CD14-positive monocyte (primary cell): ENCODE measurements at regions not wholly inside any gene's neighbourhood (a gene's known extent, or its start where the extent isn't known, plus 50 kb on each side); places are given as distances from the start of the nearest gene placed in this dataset.
"Not testable (repeated sequence)": the region's sequence is repeated elsewhere in the genome, so short reads cannot be mapped to it uniquely, and the experiment has no call there.

Source experiments
- DNase-seq, 3 donors: peaks; one replicate each; pipeline ENCODE4 v3.0.0-alpha.2; 2011 to 2022
- H2AFZ ChIP-seq: 2 replicates; pipeline ENCODE4 v1.6.0; 2012; ENCODE audit warnings: mild to moderate bottlenecking, low read depth, low read length, inconsistent platforms; ENCODE audit not compliant: insufficient read depth, poor library complexity, severe bottlenecking
- H3K27ac ChIP-seq, 2 donors: 1 replicate in 1 of 2; 2 replicates in 1 of 2; pipeline ENCODE4 v1.5.1; 2012 to 2013; ENCODE audit warnings: low read length in 2 of 2, control low read depth in 1 of 2, inconsistent platforms in 1 of 2, low read depth in 1 of 2, mild to moderate bottlenecking in 1 of 2
- H3K27me3 ChIP-seq, 2 donors: one replicate each; pipeline versions ENCODE4 v1.6.0 to v1.6.1; 2011 to 2013; ENCODE audit warnings: low read length in 2 of 2; ENCODE audit not compliant: control insufficient read depth in 2 of 2, insufficient read depth in 2 of 2
- H3K36me3 ChIP-seq, 2 donors: replicated peaks in 1 of 2; 1 replicate in 1 of 2; 2 replicates in 1 of 2; pipeline versions ENCODE4 v1.5.1 to v1.6.1; 2012 to 2013; ENCODE audit warnings: low read length in 2 of 2, control low read depth in 1 of 2, inconsistent platforms in 1 of 2, mild to moderate bottlenecking in 1 of 2; ENCODE audit not compliant: insufficient read depth in 2 of 2, control insufficient read depth in 1 of 2
- H3K4me1 ChIP-seq, 2 donors: 1 replicate in 1 of 2; 2 replicates in 1 of 2; pipeline versions ENCODE4 v1.5.1 to v1.6.1; 2012 to 2013; ENCODE audit warnings: low read length in 2 of 2, control low read depth in 1 of 2, inconsistent platforms in 1 of 2, mild to moderate bottlenecking in 1 of 2, moderate library complexity in 1 of 2; ENCODE audit not compliant: insufficient read depth in 2 of 2, control insufficient read depth in 1 of 2
- H3K4me2 ChIP-seq: replicated peaks from 2 replicates; pipeline ENCODE3; 2012; ENCODE audit warnings: low read length, moderate library complexity, mild to moderate bottlenecking; ENCODE audit not compliant: poor library complexity, severe bottlenecking; ENCODE audit errors: extremely low read depth
- H3K4me3 ChIP-seq, 3 experiments: fragments of 200-600 bp in 1 of 3; sonication (generic) in 1 of 3; replicated peaks in 1 of 3; 1 replicate in 2 of 3; 2 replicates in 1 of 3; pipeline ENCODE4 v1.5.1; 2011 to 2013; ENCODE audit warnings: low read length in 3 of 3, mild to moderate bottlenecking in 3 of 3, control low read depth in 2 of 3, low read depth in 2 of 3, inconsistent platforms in 1 of 3, moderate library complexity in 1 of 3
- H3K79me2 ChIP-seq: 2 replicates; pipeline ENCODE4 v1.6.0; 2012; ENCODE audit warnings: mild to moderate bottlenecking, control low read depth, inconsistent platforms, low read length, moderate library complexity; ENCODE audit not compliant: insufficient read depth
- H3K9ac ChIP-seq: 2 replicates; pipeline ENCODE4 v1.6.0; 2017; ENCODE audit warnings: low read length, mild to moderate bottlenecking; ENCODE audit not compliant: insufficient read depth, poor library complexity, severe bottlenecking
- H3K9me3 ChIP-seq, 2 donors: replicated peaks in 1 of 2; 1 replicate in 1 of 2; 2 replicates in 1 of 2; pipeline versions ENCODE4 v1.5.1 to v1.6.1; 2012 to 2013; ENCODE audit warnings: low read length in 2 of 2, control low read depth in 1 of 2; ENCODE audit not compliant: control insufficient read depth in 1 of 2, insufficient read depth in 1 of 2
- H4K20me1 ChIP-seq: 2 replicates; pipeline ENCODE4 v1.6.0; 2012; ENCODE audit warnings: mild to moderate bottlenecking, low read length, control low read depth, moderate library complexity; ENCODE audit not compliant: insufficient read depth
- H3K27ac Mint-ChIP-seq, 7 donors: one replicate each; pipeline ENCODE4 v1.8.0; 2020; ENCODE audit warnings: mild to moderate bottlenecking in 7 of 7, mixed read lengths in 7 of 7, moderate library complexity in 6 of 7, inconsistent platforms in 2 of 7
- H3K27me3 Mint-ChIP-seq, 3 donors: one replicate each; pipeline ENCODE4 v1.8.0; 2021 to 2022; ENCODE audit warnings: low read depth in 3 of 3, mild to moderate bottlenecking in 3 of 3, mixed read lengths in 3 of 3, moderate library complexity in 3 of 3, inconsistent platforms in 1 of 3
- H3K36me3 Mint-ChIP-seq, 2 donors: one replicate each; pipeline ENCODE4 v1.8.0; 2020; ENCODE audit warnings: mixed read lengths in 2 of 2, inconsistent platforms in 1 of 2, mild to moderate bottlenecking in 1 of 2
- H3K4me1 Mint-ChIP-seq: one replicate; pipeline ENCODE4 v1.8.0; 2020; ENCODE audit warnings: mild to moderate bottlenecking, mixed read lengths
- H3K4me3 Mint-ChIP-seq, 2 donors: one replicate each; pipeline ENCODE4 v1.8.0; 2020; ENCODE audit warnings: mild to moderate bottlenecking in 2 of 2, mixed read lengths in 2 of 2, moderate library complexity in 1 of 2
- H3K9me3 Mint-ChIP-seq, 7 donors: one replicate each; pipeline ENCODE4 v1.8.0; 2020 to 2022; ENCODE audit warnings: mixed read lengths in 7 of 7, mild to moderate bottlenecking in 6 of 7, moderate library complexity in 6 of 7, inconsistent platforms in 2 of 7
- WGBS: methylation state at CpG from one replicate; pipeline ENCODE4 v1.1.5; 2013; ENCODE audit warnings: missing lambda C conversion rate; ENCODE audit not compliant: insufficient coverage; 5-methylcytosine and 5-hydroxymethylcytosine counted together
- intact Hi-C, 2 donors: fragments of 100-400 bp; cut with micrococcal nuclease; formaldehyde crosslinking; loops; one replicate each; pipeline versions ENCODE4 v1.15.0 to v1.15.1; 2023
- TF ChIP-seq, protein P1 (sequence below): fragments of 200-600 bp; IDR thresholded peaks from one replicate; pipeline ENCODE4 v1.8.0; 2022; ENCODE audit warnings: antibody characterized with exemption, mild to moderate bottlenecking

GRCh38 chr7:55261386-55261770, 103.8 kb upstream of the LANCL2 start:
- peaks cover 6 to 20% (median 9%) of the 10 kb centered on the region in 3 donors for H3K27me3 Mint-ChIP-seq
- intact Hi-C loops, result no loop called here
- H3K36me3 Mint-ChIP-seq, result no peaks in the 10 kb centered on the region
- Histone ChIP-seq H3K27ac (no peak overlapping the region), H3K27me3 (peaks cover 0 to 3% of the 10 kb centered on the region in 2 donors), H2AFZ (no peak overlapping the region), H3K4me1 (no peaks in the 10 kb centered on the region), H3K79me2 (no peaks in the 10 kb centered on the region), H3K4me3 (no peak overlapping the region), H3K36me3 (no peaks in the 10 kb centered on the region), H4K20me1 (no peaks in the 10 kb centered on the region), H3K4me2 (no peak overlapping the region), H3K9ac (no peak overlapping the region), H3K9me3 (no peaks in the 10 kb centered on the region)
- TF ChIP-seq, protein P1, sequence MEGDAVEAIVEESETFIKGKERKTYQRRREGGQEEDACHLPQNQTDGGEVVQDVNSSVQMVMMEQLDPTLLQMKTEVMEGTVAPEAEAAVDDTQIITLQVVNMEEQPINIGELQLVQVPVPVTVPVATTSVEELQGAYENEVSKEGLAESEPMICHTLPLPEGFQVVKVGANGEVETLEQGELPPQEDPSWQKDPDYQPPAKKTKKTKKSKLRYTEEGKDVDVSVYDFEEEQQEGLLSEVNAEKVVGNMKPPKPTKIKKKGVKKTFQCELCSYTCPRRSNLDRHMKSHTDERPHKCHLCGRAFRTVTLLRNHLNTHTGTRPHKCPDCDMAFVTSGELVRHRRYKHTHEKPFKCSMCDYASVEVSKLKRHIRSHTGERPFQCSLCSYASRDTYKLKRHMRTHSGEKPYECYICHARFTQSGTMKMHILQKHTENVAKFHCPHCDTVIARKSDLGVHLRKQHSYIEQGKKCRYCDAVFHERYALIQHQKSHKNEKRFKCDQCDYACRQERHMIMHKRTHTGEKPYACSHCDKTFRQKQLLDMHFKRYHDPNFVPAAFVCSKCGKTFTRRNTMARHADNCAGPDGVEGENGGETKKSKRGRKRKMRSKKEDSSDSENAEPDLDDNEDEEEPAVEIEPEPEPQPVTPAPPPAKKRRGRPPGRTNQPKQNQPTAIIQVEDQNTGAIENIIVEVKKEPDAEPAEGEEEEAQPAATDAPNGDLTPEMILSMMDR, result no peak
- no peak overlapping the region for H3K4me3 Mint-ChIP-seq
- DNase-seq, result no peak
- peak overlapping the region in 1 of 7 donors; percentile 29 for H3K27ac Mint-ChIP-seq
- H3K9me3 Mint-ChIP-seq, result peaks cover 0 to 2% (median 0%) of the 10 kb centered on the region in 7 donors
- no peaks in the 10 kb centered on the region for H3K4me1 Mint-ChIP-seq
- 100% methylated on average over 1 of the region's 1 CpG for WGBS

- H3K79me2 ChIP-seq, DNase-seq, H2AFZ ChIP-seq, H3K4me1 Mint-ChIP-seq, H4K20me1 ChIP-seq, H3K36me3 ChIP-seq, H3K4me1 ChIP-seq, H3K9ac ChIP-seq, H3K4me3 Mint-ChIP-seq, H3K27me3 ChIP-seq, H3K4me2 ChIP-seq, H3K9me3 Mint-ChIP-seq, H3K27ac Mint-ChIP-seq, intact Hi-C loops, H3K9me3 ChIP-seq, H3K27ac ChIP-seq, H3K36me3 Mint-ChIP-seq, H3K4me3 ChIP-seq: not testable (repeated sequence)
- H3K27me3 Mint-ChIP-seq, result peaks cover 3 to 11% (median 8%) of the 10 kb centered on the region in 3 donors
- 89% methylated on average over 5 of the region's 8 CpGs for WGBS
These were observed 99.8 kb upstream of the LANCL2 start for GRCh38 chr7:55265328-55265727.
